ENCODE measurements at regions not wholly inside any gene's neighbourhood (a gene's known extent, or its start where the extent isn't known, plus 50 kb on each side); places are given as distances from the start of the nearest gene placed in this dataset.

DNA sequence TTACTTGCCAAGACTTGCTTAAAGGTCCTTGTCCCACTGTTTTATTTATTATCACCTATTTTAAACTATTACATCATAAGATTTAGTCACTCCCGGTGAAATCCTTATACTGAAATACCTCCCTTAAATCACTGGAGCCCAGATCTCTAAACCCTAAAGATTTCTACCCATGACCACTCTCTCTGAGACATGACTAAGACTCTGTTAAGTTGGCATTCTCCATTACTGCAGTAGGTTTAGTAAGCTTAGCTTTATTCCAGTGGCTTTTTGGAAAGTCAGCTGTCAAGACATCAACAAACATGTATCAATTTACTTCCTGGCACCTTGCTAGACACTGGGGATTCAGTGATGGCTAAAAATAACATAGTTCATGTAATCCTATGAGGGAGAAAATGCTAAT, 874.2 kb downstream of the KCNMA1 start:
- no peak overlapping the region for H3K18ac ChIP-seq (ENCODE audit: extremely low read depth, low read length)
- no peak overlapping the region for H3K4ac ChIP-seq (replicated peaks; ENCODE audit: insufficient read length, low read depth, low read length)
- H3K27ac ChIP-seq (ENCODE audit: low read depth, low read length), result no peak overlapping the region
- H4K8ac ChIP-seq (ENCODE audit: extremely low read depth, insufficient read depth, low read length), result no peak overlapping the region
- POLR2A ChIA-PET (ENCODE audit: partially characterized antibody), result no interaction called here
- no peak overlapping the region for H2AFZ ChIP-seq (ENCODE audit: low read length)
- no peaks in the 10 kb centered on the region for H3K79me2 ChIP-seq (ENCODE audit: control insufficient read depth in 1 of 2, insufficient read depth in 2 of 2, low read length in 2 of 2)
- no peaks in the 10 kb centered on the region for H3K4me1 ChIP-seq (replicated peaks in 1 of 4; ENCODE audit: control insufficient read depth in 3 of 4, insufficient read depth in 4 of 4, low read length in 3 of 4)
- H2BK12ac ChIP-seq (ENCODE audit: low read depth, low read length), result no peak overlapping the region
- H3K4me2 ChIP-seq (ENCODE audit: insufficient read depth in 1 of 2, low read depth in 2 of 2, low read length in 2 of 2), result no peak overlapping the region
- DNase-seq (ENCODE audit: low read depth in 1 of 2, low spot score in 2 of 2) (no peak), FAIRE-seq (no peak)
- H2BK15ac ChIP-seq (ENCODE audit: low read length), result no peak overlapping the region
- no peak overlapping the region for H4K91ac ChIP-seq (replicated peaks; ENCODE audit: insufficient read length, low read length)
- TF ChIP-seq BRCA1 (IDR thresholded peaks at IDR 0.05; ENCODE audit: low read depth, low read length) (no peak), POLR2AphosphoS5 (IDR thresholded peaks at IDR 0.05; ENCODE audit: low read depth, low read length) (no peak), ZNF274 (IDR thresholded peaks at IDR 0.05; ENCODE audit: borderline replicate concordance, extremely low read depth, low read length) (no peak), SP2 (IDR thresholded peaks at IDR 0.05; ENCODE audit: low read length) (no peak), CHD1 (IDR thresholded peaks at IDR 0.05; ENCODE audit: low read depth, low read length) (no peak), SIRT6 (IDR thresholded peaks at IDR 0.05; ENCODE audit: low read length) (no peak), CBX5 (IDR thresholded peaks at IDR 0.05; ENCODE audit: low read depth, low read length) (no peak)
- H3K9ac ChIP-seq (replicated peaks in 1 of 4; ENCODE audit: extremely low read depth in 1 of 4, low read depth in 3 of 4, low read length in 3 of 4), result no peak overlapping the region
- H3K4me3 ChIP-seq (ENCODE audit: extremely low read depth in 1 of 4, insufficient read depth in 2 of 4, low read depth in 3 of 4, low read length in 4 of 4), result no peak overlapping the region
- CTCF ChIA-PET (ENCODE audit: partially characterized antibody), result interaction anchor here (1.4 to 1.5 kb wide), 2 partner anchors 11 to 30 kb away, joined by 3 read pairs; no protein-coding TSS in a partner anchor
- H3K56ac ChIP-seq (replicated peaks; ENCODE audit: insufficient read length, low read depth, low read length), result no peak overlapping the region
- H3K36me3 ChIP-seq (ENCODE audit: control insufficient read depth in 2 of 4, insufficient read depth in 4 of 4, low read length in 3 of 4), result no peaks in the 10 kb centered on the region
- no peaks in the 10 kb centered on the region for H3K27me3 ChIP-seq (replicated peaks in 1 of 4; ENCODE audit: control insufficient read depth in 3 of 4, extremely low read depth in 1 of 4, insufficient read depth in 3 of 4, low read length in 3 of 4)
- no peaks in the 10 kb centered on the region for H3K9me3 ChIP-seq (ENCODE audit: insufficient read depth in 2 of 2, low read depth in 1 of 2, low read length in 1 of 2)
- H4K5ac ChIP-seq (ENCODE audit: insufficient read length, low read depth, low read length), result no peak overlapping the region
- H3K14ac ChIP-seq (ENCODE audit: insufficient read length), result no peak overlapping the region
- H3K23me2 ChIP-seq (ENCODE audit: low read depth, low read length), result no peaks in the 10 kb centered on the region
- H2AK5ac ChIP-seq (ENCODE audit: low read depth, low read length), result no peak overlapping the region
- H3K23ac ChIP-seq (ENCODE audit: insufficient read length), result no peak overlapping the region
- H2BK120ac ChIP-seq (replicated peaks; ENCODE audit: low read depth, low read length), result no peak overlapping the region
- H2BK5ac ChIP-seq (ENCODE audit: low read depth, low read length), result no peak overlapping the region
- no peaks in the 10 kb centered on the region for H3K79me1 ChIP-seq (ENCODE audit: low read depth, low read length)
- 88% methylated on average over 1 of the region's 1 CpG; no CpG with 5 or more reads in 1 of the 2 experiments for WGBS, 2 experiments (ENCODE audit: extremely low coverage in 1 of 2, insufficient coverage in 1 of 2, insufficient read length in 1 of 2, insufficient replicate concordance in 2 of 2, low coverage in 1 of 2, low lambda C conversion rate in 2 of 2, missing lambda C conversion rate in 1 of 2)
- no peaks in the 10 kb centered on the region for H4K20me1 ChIP-seq (replicated peaks in 1 of 2; ENCODE audit: control insufficient read depth in 1 of 2, insufficient read depth in 2 of 2, low read length in 2 of 2)
- H2BK20ac ChIP-seq (ENCODE audit: low read length), result no peak overlapping the region
